ENCODE measurements at regions not wholly inside any gene's neighbourhood (a gene's known extent, or its start where the extent isn't known, plus 50 kb on each side); places are given as distances from the start of the nearest gene placed in this dataset.

DNA sequence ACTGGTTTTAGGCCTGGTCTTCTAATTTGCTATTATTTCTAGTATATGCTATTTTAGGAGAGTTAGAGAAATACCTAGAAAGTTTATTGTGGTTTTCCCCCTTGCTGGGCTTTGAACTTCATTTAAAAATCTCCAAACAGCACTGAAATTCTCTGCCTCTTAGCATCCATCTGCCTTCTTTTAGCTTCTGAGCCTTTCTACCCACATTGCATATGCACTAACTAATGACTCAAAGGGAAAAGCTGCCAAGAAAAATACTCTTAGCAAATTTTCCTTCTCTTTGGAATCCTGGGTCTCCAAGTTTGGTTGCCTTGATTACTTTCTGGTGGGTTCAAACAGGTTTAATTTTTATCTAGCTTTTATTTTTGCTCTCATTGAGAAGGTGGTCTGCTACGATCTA lies 408.4 kb upstream of the PTBP2 start:
- TF ChIP-seq CTCF (IDR thresholded peaks at IDR 0.05; ENCODE audit: low read depth, low read length) = no peak
- DNase-seq (ENCODE audit: extremely low read depth, low read depth) = no peak

DNA sequence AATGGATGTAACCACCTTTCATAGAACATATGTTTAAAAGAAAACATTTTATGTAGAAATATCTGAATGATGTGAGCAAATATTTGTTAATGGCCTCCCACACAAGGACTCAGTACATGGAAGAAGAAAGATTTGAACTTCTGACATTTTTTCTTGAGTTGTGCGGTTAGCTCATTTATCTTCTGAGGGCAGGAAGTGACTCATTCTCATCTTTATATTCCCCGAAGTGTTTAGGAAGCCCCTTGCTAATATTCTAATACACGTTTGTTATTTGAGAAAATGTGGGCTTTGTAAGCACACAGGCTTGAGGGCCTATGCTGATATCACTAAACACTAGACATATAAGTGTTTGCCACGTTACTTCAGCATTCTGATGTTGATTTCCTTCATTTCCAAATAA lies 392.5 kb upstream of the PTBP2 start:
- DNase-seq (ENCODE audit: extremely low read depth, low read depth) = no peak
- TF ChIP-seq CTCF (IDR thresholded peaks at IDR 0.05; ENCODE audit: low read depth, low read length) = no peak

GRCh38 chr1:96331596-96331995 lies 390.0 kb upstream of the PTBP2 start:
- no peak for TF ChIP-seq CTCF (IDR thresholded peaks at IDR 0.05; ENCODE audit: low read depth, low read length)
- DNase-seq (ENCODE audit: extremely low read depth, low read depth) = no peak

GRCh38 chr1:96333522-96334235 lies 387.9 kb upstream of the PTBP2 start:
- TF ChIP-seq CTCF (IDR thresholded peaks at IDR 0.05; ENCODE audit: low read depth, low read length) = no peak
- no peak for DNase-seq (ENCODE audit: extremely low read depth, low read depth)

- no peak for DNase-seq (ENCODE audit: extremely low read depth, low read depth)
- no peak for TF ChIP-seq CTCF (IDR thresholded peaks at IDR 0.05; ENCODE audit: low read depth, low read length)
Observed at GRCh38 chr1:96334236-96334557, 387.4 kb upstream of the PTBP2 start.

- no peak for TF ChIP-seq CTCF (IDR thresholded peaks at IDR 0.05; ENCODE audit: low read depth, low read length)
- DNase-seq (ENCODE audit: extremely low read depth, low read depth) = no peak
Observed at GRCh38 chr1:96338622-96339021, 383.0 kb upstream of the PTBP2 start.

DNA sequence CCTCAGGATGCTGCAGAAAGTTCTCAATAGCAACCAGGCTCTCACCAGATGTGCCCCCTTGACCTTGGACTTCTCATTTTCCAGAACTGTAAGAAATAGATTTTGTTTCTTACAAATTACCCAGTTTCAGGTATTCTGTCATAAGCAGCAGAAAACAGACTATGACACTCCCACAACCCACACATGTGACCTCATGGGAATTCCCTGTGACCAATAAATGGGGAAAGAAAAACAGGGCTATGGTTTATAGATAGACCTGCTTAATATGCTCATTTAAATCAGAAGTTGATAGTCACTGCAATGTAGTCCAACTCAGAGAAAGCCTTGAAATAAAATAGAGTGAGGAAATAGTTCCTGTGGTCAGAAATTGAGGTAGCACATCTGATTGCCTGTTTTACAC lies 380.9 kb upstream of the PTBP2 start:
- DNase-seq (ENCODE audit: extremely low read depth, low read depth) = no peak
- no peak for TF ChIP-seq CTCF (IDR thresholded peaks at IDR 0.05; ENCODE audit: low read depth, low read length)

Data from AG09319 (cell line).